ENCODE measurements at regions not wholly inside any gene's neighbourhood (a gene's known extent, or its start where the extent isn't known, plus 50 kb on each side); places are given as distances from the start of the nearest gene placed in this dataset.

DNA sequence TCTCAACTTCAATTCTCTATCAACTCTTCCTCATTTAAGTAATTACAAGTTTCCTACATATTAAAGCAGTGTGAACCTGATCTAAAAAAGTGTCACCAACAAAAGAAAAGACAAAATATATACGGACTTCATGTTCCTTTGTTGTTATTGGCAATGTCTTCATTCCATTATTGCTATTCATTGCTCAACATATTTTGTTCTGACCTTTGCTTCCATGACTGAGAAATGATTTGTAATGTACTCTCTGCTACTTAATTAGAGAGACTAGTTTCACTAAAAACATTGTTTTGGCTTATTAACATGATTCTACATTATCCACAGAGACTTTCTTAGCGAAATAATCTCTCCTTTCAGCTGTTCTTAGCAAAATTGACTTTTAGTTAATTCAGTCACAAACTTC, 657.2 kb upstream of the ROBO1 start:
- Histone ChIP-seq H3K9me3 (replicated peaks in 1 of 3) (no peaks in the 10 kb centered on the region), H3K4me1 (replicated peaks in 1 of 2) (no peaks in the 10 kb centered on the region), H3K4me3 (no peak overlapping the region), H3K36me3 (replicated peaks in 1 of 2) (no peaks in the 10 kb centered on the region), H3K27me3 (no peaks in the 10 kb centered on the region), H3K27ac (no peak overlapping the region)
- intact Hi-C loops (cut with DNase I): no loop called here
- TF ChIP-seq, protein P1, sequence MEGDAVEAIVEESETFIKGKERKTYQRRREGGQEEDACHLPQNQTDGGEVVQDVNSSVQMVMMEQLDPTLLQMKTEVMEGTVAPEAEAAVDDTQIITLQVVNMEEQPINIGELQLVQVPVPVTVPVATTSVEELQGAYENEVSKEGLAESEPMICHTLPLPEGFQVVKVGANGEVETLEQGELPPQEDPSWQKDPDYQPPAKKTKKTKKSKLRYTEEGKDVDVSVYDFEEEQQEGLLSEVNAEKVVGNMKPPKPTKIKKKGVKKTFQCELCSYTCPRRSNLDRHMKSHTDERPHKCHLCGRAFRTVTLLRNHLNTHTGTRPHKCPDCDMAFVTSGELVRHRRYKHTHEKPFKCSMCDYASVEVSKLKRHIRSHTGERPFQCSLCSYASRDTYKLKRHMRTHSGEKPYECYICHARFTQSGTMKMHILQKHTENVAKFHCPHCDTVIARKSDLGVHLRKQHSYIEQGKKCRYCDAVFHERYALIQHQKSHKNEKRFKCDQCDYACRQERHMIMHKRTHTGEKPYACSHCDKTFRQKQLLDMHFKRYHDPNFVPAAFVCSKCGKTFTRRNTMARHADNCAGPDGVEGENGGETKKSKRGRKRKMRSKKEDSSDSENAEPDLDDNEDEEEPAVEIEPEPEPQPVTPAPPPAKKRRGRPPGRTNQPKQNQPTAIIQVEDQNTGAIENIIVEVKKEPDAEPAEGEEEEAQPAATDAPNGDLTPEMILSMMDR (IDR thresholded peaks at IDR 0.05): no peak
- no peak for TF ChIP-seq POLR2A (IDR thresholded peaks at IDR 0.05)
- no peak for DNase-seq
- WGBS, 4 donors: 15 to 22% (median 19%) methylated on average over 2 of the region's 2 CpGs

GRCh38 chr3:80408030-80408721, 640.4 kb upstream of the ROBO1 start:
- no peak for DNase-seq
- H3K27me3 ChIP-seq: no peaks in the 10 kb centered on the region
- H3K4me3 ChIP-seq: no peak overlapping the region
- WGBS, 4 donors: 60 to 71% (median 68%) methylated on average over 7 of the region's 7 CpGs
- no peak overlapping the region for H3K27ac ChIP-seq
- TF ChIP-seq, protein P1 (IDR thresholded peaks at IDR 0.05): no peak
- no peak for TF ChIP-seq POLR2A (IDR thresholded peaks at IDR 0.05)
- no peaks in the 10 kb centered on the region for H3K9me3 ChIP-seq (replicated peaks in 1 of 3)
- no peaks in the 10 kb centered on the region for H3K36me3 ChIP-seq (replicated peaks in 1 of 2)
- no peaks in the 10 kb centered on the region for H3K4me1 ChIP-seq (replicated peaks in 1 of 2)
- intact Hi-C loops (cut with DNase I): no loop called here

DNA sequence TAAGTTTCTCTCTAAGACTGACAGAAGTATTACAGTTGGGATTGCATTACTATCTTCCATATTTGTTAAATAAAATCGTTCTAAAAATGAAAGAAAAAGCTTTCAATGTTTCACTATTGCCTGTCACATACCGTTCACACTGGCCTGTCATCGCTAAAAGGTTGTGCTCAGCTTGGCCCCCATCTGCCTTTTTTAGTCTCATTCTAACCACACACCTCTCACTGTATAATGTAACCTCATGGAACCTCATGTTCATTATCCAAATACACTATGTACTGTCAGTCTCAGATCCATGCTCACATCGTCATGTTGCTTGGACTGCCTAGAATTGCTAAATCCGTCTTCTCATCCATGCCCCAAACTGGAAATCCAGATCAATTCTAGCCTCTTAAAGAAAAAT, 637.8 kb upstream of the ROBO1 start:
- Histone ChIP-seq H3K4me3 (no peak overlapping the region), H3K27me3 (no peaks in the 10 kb centered on the region), H3K36me3 (replicated peaks in 1 of 2) (no peaks in the 10 kb centered on the region), H3K9me3 (replicated peaks in 1 of 3) (no peaks in the 10 kb centered on the region), H3K4me1 (replicated peaks in 1 of 2) (no peaks in the 10 kb centered on the region), H3K27ac (no peak overlapping the region)
- TF ChIP-seq POLR2A (IDR thresholded peaks at IDR 0.05): no peak
- no peak for DNase-seq
- intact Hi-C loops (cut with DNase I): no loop called here
- WGBS, 4 donors: 84 to 87% (median 85%) methylated on average over 5 of the region's 5 CpGs

- TF ChIP-seq, protein P1 (IDR thresholded peaks at IDR 0.05): no peak
- no peak for TF ChIP-seq POLR2A (IDR thresholded peaks at IDR 0.05)
- H3K27ac ChIP-seq: no peak overlapping the region
- 78 to 86% (median 82%) methylated on average over 5 of the region's 5 CpGs for WGBS, 4 donors
- H3K36me3 ChIP-seq (replicated peaks in 1 of 2): no peaks in the 10 kb centered on the region
- no peaks in the 10 kb centered on the region for H3K9me3 ChIP-seq (replicated peaks in 1 of 3)
- H3K27me3 ChIP-seq: no peaks in the 10 kb centered on the region
- no peak overlapping the region for H3K4me3 ChIP-seq
- intact Hi-C loops (cut with DNase I): no loop called here
- no peaks in the 10 kb centered on the region for H3K4me1 ChIP-seq (replicated peaks in 1 of 2)
- no peak for DNase-seq
Observed at GRCh38 chr3:80395023-80395422, 627.2 kb upstream of the ROBO1 start.

DNA sequence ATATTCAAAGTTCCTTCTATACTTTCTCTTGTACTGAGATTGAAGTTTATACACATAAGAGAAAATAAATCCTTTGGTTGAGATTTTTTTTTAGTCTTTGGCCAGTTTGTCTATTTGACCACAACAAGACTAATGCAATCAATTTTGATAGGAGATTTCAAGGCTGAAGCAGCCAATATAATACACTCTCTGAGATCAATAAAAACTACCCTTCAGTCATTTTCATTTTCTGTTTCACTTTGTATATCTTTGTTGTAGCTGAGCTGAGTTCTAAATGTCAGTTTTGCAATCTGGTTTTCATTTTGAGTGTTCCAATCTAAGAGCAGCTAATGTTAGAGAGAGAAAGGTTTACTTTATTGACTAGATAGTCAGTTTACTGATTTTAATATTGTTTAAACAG, 623.8 kb upstream of the ROBO1 start:
- intact Hi-C loops (cut with DNase I): no loop called here

More for the DNA sequence above, 623.8 kb upstream of the ROBO1 start:
- H3K4me1 ChIP-seq (replicated peaks in 1 of 2): no peaks in the 10 kb centered on the region
- H3K27ac ChIP-seq: no peak overlapping the region
- H3K4me3 ChIP-seq: no peak overlapping the region
- H3K9me3 ChIP-seq (replicated peaks in 1 of 3): no peaks in the 10 kb centered on the region
- no peaks in the 10 kb centered on the region for H3K36me3 ChIP-seq (replicated peaks in 1 of 2)
- H3K27me3 ChIP-seq: no peaks in the 10 kb centered on the region
- no peak for DNase-seq
- TF ChIP-seq, protein P1 (IDR thresholded peaks at IDR 0.05): no peak
- TF ChIP-seq POLR2A (IDR thresholded peaks at IDR 0.05): no peak
